A549 (cell line): ENCODE measurements at regions not wholly inside any gene's neighbourhood (a gene's known extent, or its start where the extent isn't known, plus 50 kb on each side); places are given as distances from the start of the nearest gene placed in this dataset.

Experiments
- ATAC-seq, 2 experiments: fragments of 200-7000 bp in 1 of 2; fragments of >200 bp in 1 of 2; cut with Nextera tagmentation in 1 of 2; cut with Tn5 transposase in 1 of 2; 3 replicates each; pipeline versions ENCODE4 v1.8.0 to v1.9.1; 2018 to 2020; ENCODE audit warnings: mild to moderate bottlenecking in 1 of 2, moderate library complexity in 1 of 2
- CTCF ChIA-PET: fragments of 300-600 bp; sonication (Branson Sonifier 250); formaldehyde crosslinking; extraction: SDS; loops from one replicate; lab custom pipeline; 2021; ENCODE audit warnings: antibody characterized with exemption, inconsistent platforms; lab: Yijun Ruan, JAX
- POLR2A ChIA-PET: fragments of 350-600 bp; formaldehyde crosslinking; extraction: SDS; loops from one replicate; lab custom pipeline; 2021; ENCODE audit warnings: antibody characterized with exemption, inconsistent platforms; lab: Yijun Ruan, JAX
- DNase-seq, 2 experiments: peaks; one replicate each; pipeline versions ENCODE4 v3.0.0 to v3.0.0-alpha.2; 2011 to 2016; ENCODE audit warnings: low read depth in 1 of 2, low spot score in 1 of 2
- FAIRE-seq: peaks from 2 replicates; lab custom pipeline; 2011; peaks lifted over from hg19 to GRCh38; lab: Jason Lieb, UNC
- H3K27ac ChIP-seq, 2 experiments: fragments of >200 bp; sonication (Bioruptor Twin); formaldehyde crosslinking; 3 replicates each; pipeline ENCODE4 v1.5.1; 2016 to 2017
- H3K4me1 ChIP-seq: fragments of >200 bp; sonication (Bioruptor Twin); formaldehyde crosslinking; 3 replicates; pipeline ENCODE4 v1.6.1; 2016
- H3K4me2 ChIP-seq: fragments of >200 bp; sonication (Bioruptor Twin); formaldehyde crosslinking; 3 replicates; pipeline ENCODE4 v1.6.1; 2016
- H3K4me3 ChIP-seq: fragments of >200 bp; sonication (Bioruptor Twin); formaldehyde crosslinking; 3 replicates; pipeline ENCODE4 v1.5.1; 2016
- H3K9me3 ChIP-seq: fragments of >200 bp; sonication (Bioruptor Twin); formaldehyde crosslinking; 3 replicates; pipeline ENCODE4 v1.6.1; 2016
- BCL3 ChIP-seq: fragments of >200 bp; sonication (Bioruptor Twin); formaldehyde crosslinking; IDR thresholded peaks from 3 replicates; pipeline ENCODE4 v1.6.1; 2016
- BHLHE40 ChIP-seq: IDR thresholded peaks from 2 replicates; pipeline ENCODE4 v1.6.1; 2012; ENCODE audit warnings: low read depth, low read length, inconsistent platforms
- CBX8 ChIP-seq: fragments of 200-600 bp; sonication (generic); IDR thresholded peaks from 2 replicates; pipeline ENCODE4 v1.6.1; 2016
- CHD2 ChIP-seq: fragments of 150-350 bp; IDR thresholded peaks from 2 replicates; pipeline ENCODE4 v1.6.1; 2014; ENCODE audit warnings: low read length; ENCODE audit not compliant: partially characterized antibody
- CTCF ChIP-seq: fragments of >200 bp; sonication (Bioruptor Twin); formaldehyde crosslinking; IDR thresholded peaks from 3 replicates; pipeline ENCODE4 v1.5.1; 2016
- EP300 ChIP-seq, 2 experiments: fragments of >200 bp; sonication (Bioruptor Twin); formaldehyde crosslinking; IDR thresholded peaks; 2 replicates in 1 of 2; 3 replicates in 1 of 2; pipeline ENCODE4 v1.6.1; 2016 to 2017
- FOSB ChIP-seq: fragments of 250-450 bp; sonication (Bioruptor Pico); IDR thresholded peaks from 2 replicates; pipeline ENCODE4 v1.5.0; 2020; ENCODE audit warnings: mild to moderate bottlenecking, moderate library complexity
- FOSL2 ChIP-seq, 2 experiments: fragments of 450-650 bp in 1 of 2; fragments of >200 bp in 1 of 2; sonication (Bioruptor Twin) in 1 of 2; formaldehyde crosslinking; IDR thresholded peaks; 2 replicates each; pipeline versions ENCODE4 v1.5.0 to v1.6.1; 2016 to 2020; ENCODE audit warnings: mild to moderate bottlenecking in 1 of 2, moderate library complexity in 1 of 2
- HEYL ChIP-seq: fragments of 250-450 bp; sonication (Bioruptor Pico); IDR thresholded peaks from 2 replicates; pipeline ENCODE4 v1.8.0; 2021; ENCODE audit warnings: mild to moderate bottlenecking, moderate library complexity
- HOXA7 ChIP-seq: fragments of 250-450 bp; sonication (Bioruptor Pico); IDR thresholded peaks from 2 replicates; pipeline ENCODE4 v1.5.0; 2020; ENCODE audit warnings: mild to moderate bottlenecking, moderate library complexity
- KDM5A ChIP-seq: fragments of 200-600 bp; sonication (generic); IDR thresholded peaks from 2 replicates; pipeline ENCODE4 v1.6.1; 2016; ENCODE audit warnings: antibody characterized with exemption, mild to moderate bottlenecking
- MAFK ChIP-seq: fragments of 450-650 bp; IDR thresholded peaks from 2 replicates; pipeline ENCODE4 v1.6.1; 2014; ENCODE audit not compliant: partially characterized antibody
- MAX ChIP-seq: IDR thresholded peaks from 2 replicates; pipeline ENCODE4 v1.6.1; 2012
- MYC ChIP-seq: IDR thresholded peaks from 2 replicates; pipeline ENCODE4 v1.6.1; 2012; ENCODE audit warnings: mild to moderate bottlenecking, inconsistent platforms, low read length, improper control_type of control experiment, borderline replicate concordance
- NFE2L2 ChIP-seq: fragments of 150-350 bp; conservative IDR thresholded peaks from 2 replicates; pipeline ENCODE4 v1.6.1; 2014; ENCODE audit warnings: low read length
- NPAS2 ChIP-seq: fragments of 250-450 bp; sonication (Bioruptor Pico); IDR thresholded peaks from 2 replicates; pipeline ENCODE4 v1.8.0; 2022; ENCODE audit warnings: mild to moderate bottlenecking, moderate library complexity, borderline replicate concordance
- PBX3 ChIP-seq: IDR thresholded peaks from 2 replicates; pipeline ENCODE4 v1.6.1; 2012
- PHF8 ChIP-seq: fragments of 200-600 bp; sonication (generic); IDR thresholded peaks from 2 replicates; pipeline ENCODE4 v1.6.1; 2016; ENCODE audit warnings: low read depth, mild to moderate bottlenecking, antibody characterized with exemption, moderate library complexity, borderline replicate concordance
- RAD21 ChIP-seq, 2 experiments: fragments of >200 bp in 1 of 2; sonication (Bioruptor Twin) in 1 of 2; formaldehyde crosslinking in 1 of 2; IDR thresholded peaks in 1 of 2; conservative IDR thresholded peaks in 1 of 2; 2 replicates in 1 of 2; 3 replicates in 1 of 2; pipeline ENCODE4 v1.6.1; 2012 to 2018; ENCODE audit warnings: inconsistent platforms in 1 of 2
- REST ChIP-seq: fragments of 200-600 bp; sonication (generic); IDR thresholded peaks from 2 replicates; pipeline ENCODE4 v1.6.1; 2016; ENCODE audit warnings: antibody characterized with exemption, mild to moderate bottlenecking, moderate library complexity
- RFX5 ChIP-seq: fragments of 450-650 bp; IDR thresholded peaks from 2 replicates; pipeline ENCODE4 v1.7.1; 2014; ENCODE audit warnings: antibody characterized with exemption, mild to moderate bottlenecking, moderate library complexity
- SREBF2 ChIP-seq: fragments of 450-650 bp; IDR thresholded peaks from 2 replicates; pipeline ENCODE4 v1.6.1; 2014; ENCODE audit warnings: mild to moderate bottlenecking, moderate library complexity
- ZSCAN20 ChIP-seq: fragments of 250-450 bp; sonication (Bioruptor Pico); IDR thresholded peaks from 2 replicates; pipeline ENCODE4 v1.8.0; 2022; ENCODE audit warnings: mild to moderate bottlenecking, moderate library complexity
- WGBS: methylation state at CpG from one replicate; pipeline ENCODE4 v1.1.6; 2017; ENCODE audit errors: missing lambda C conversion rate; 5-methylcytosine and 5-hydroxymethylcytosine counted together

- no peak for TF ChIP-seq HOXA7 (CRISPR knock-in tag)
- no peak for TF ChIP-seq HEYL
- no peak for TF ChIP-seq CHD2
Observed at GRCh38 chr11:62069374-62069773, 54.4 kb upstream of the INCENP start (continued).

- no peak for DNase-seq
- no peak for FAIRE-seq
- Histone ChIP-seq H3K4me2 (no peak overlapping the region), H3K9me3 (no peaks in the 10 kb centered on the region), H3K27ac (no peak overlapping the region), H3K4me1 (no peaks in the 10 kb centered on the region), H3K4me3 (no peak overlapping the region)
- TF ChIP-seq ZSCAN20 (CRISPR knock-in tag) = no peak
- no peak for TF ChIP-seq RFX5
- no peak for TF ChIP-seq PBX3
- TF ChIP-seq BHLHE40 = no peak
- no peak for TF ChIP-seq CTCF
- no peak for TF ChIP-seq MYC
- TF ChIP-seq EP300 (IDR thresholded peaks at IDR 0.05) = no peak
- TF ChIP-seq NFE2L2 = no peak
- no peak for ATAC-seq
- WGBS = 59% methylated on average over 3 of the region's 3 CpGs
- POLR2A ChIA-PET = no interaction called here
- CTCF ChIA-PET = interaction anchor here (0.5 to 12.8 kb wide), 9 partner anchors 13 to 173 kb away, joined by 3 to 101 read pairs (median 4); no protein-coding TSS in a partner anchor
Observed at GRCh38 chr11:62068730-62069129, 55.1 kb upstream of the INCENP start.

GRCh38 chr11:62067741-62068140, 56.1 kb upstream of the INCENP start:
- TF ChIP-seq MAX = no peak
- TF ChIP-seq MYC = no peak
- no peak for TF ChIP-seq CBX8
- no peak for TF ChIP-seq SREBF2
- TF ChIP-seq KDM5A = no peak
- TF ChIP-seq RFX5 = no peak
- TF ChIP-seq NPAS2 (CRISPR knock-in tag) = no peak
- TF ChIP-seq HOXA7 (CRISPR knock-in tag) = no peak
- no peak for TF ChIP-seq RAD21 (conservative IDR thresholded peaks at IDR 0.05 in 1 of 2, IDR thresholded peaks at IDR 0.05 in 1 of 2)
- no peak for TF ChIP-seq FOSB (CRISPR knock-in tag)
- no peak for TF ChIP-seq PHF8
- no peak for TF ChIP-seq CHD2
- no peak for TF ChIP-seq MAFK
- TF ChIP-seq BCL3 = no peak
- no peak for TF ChIP-seq FOSL2 (IDR thresholded peaks at IDR 0.05)
- TF ChIP-seq FOSL2 (CRISPR knock-in tag; IDR thresholded peaks at IDR 0.05) = no peak
- TF ChIP-seq NFE2L2 = no peak
- TF ChIP-seq REST = no peak
- TF ChIP-seq, all 56 proteins: peak for 0
- no peaks in the 10 kb centered on the region for H3K9me3 ChIP-seq
- no peak for DNase-seq
- no peak overlapping the region for H3K27ac ChIP-seq
- H3K4me2 ChIP-seq = no peak overlapping the region
- ChIA-PET POLR2A (no interaction called here), CTCF (interaction anchor here (1.3 to 12.8 kb wide), 5 partner anchors 14 to 168 kb away, joined by 3 to 101 read pairs (median 24); no protein-coding TSS in a partner anchor)
- ATAC-seq = no peak
- no peaks in the 10 kb centered on the region for H3K4me1 ChIP-seq
- FAIRE-seq = no peak
- no peak overlapping the region for H3K4me3 ChIP-seq
- 63% methylated on average over 8 of the region's 8 CpGs for WGBS
